Fibroblast of the conjunctiva (primary cell): ENCODE measurements at regions not wholly inside any gene's neighbourhood (a gene's known extent, or its start where the extent isn't known, plus 50 kb on each side); places are given as distances from the start of the nearest gene placed in this dataset.

Source experiments
- DNase-seq: peaks from one replicate; pipeline ENCODE4 v3.0.0-alpha.2; 2010; ENCODE audit warnings: low read depth

- no peak for DNase-seq
Observed at GRCh38 chr1:38402230-38402815, 355.7 kb upstream of the POU3F1 start.

GRCh38 chr1:38396606-38397005 lies 350.0 kb upstream of the POU3F1 start:
- DNase-seq: no peak

GRCh38 chr1:38394303-38394702 lies 347.7 kb upstream of the POU3F1 start:
- no peak for DNase-seq

GRCh38 chr1:38392861-38393260 lies 346.3 kb upstream of the POU3F1 start:
- DNase-seq: no peak

GRCh38 chr1:38381256-38381655 lies 334.7 kb upstream of the POU3F1 start:
- DNase-seq: no peak

- no peak for DNase-seq
Observed at GRCh38 chr1:38376577-38376976, 330.0 kb upstream of the POU3F1 start.

- no peak for DNase-seq
Observed at GRCh38 chr1:38375035-38375434, 328.4 kb upstream of the POU3F1 start.

GRCh38 chr1:38371505-38371844 lies 324.9 kb upstream of the POU3F1 start:
- no peak for DNase-seq

GRCh38 chr1:38370716-38371504 lies 324.3 kb upstream of the POU3F1 start:
- no peak for DNase-seq

- DNase-seq: no peak
Observed at GRCh38 chr1:38365242-38365641, 318.6 kb upstream of the POU3F1 start.

- no peak for DNase-seq
Observed at GRCh38 chr1:38361566-38361965, 315.0 kb upstream of the POU3F1 start.

GRCh38 chr1:38360807-38361206 lies 314.2 kb upstream of the POU3F1 start:
- no peak for DNase-seq

GRCh38 chr1:38353956-38354355 lies 307.4 kb upstream of the POU3F1 start:
- DNase-seq: no peak

GRCh38 chr1:38352869-38353268 lies 306.3 kb upstream of the POU3F1 start:
- DNase-seq: no peak

- DNase-seq: no peak
Observed at GRCh38 chr1:38347446-38348175, 301.0 kb upstream of the POU3F1 start.

- no peak for DNase-seq
Observed at GRCh38 chr1:38344716-38345115, 298.1 kb upstream of the POU3F1 start.

GRCh38 chr1:38341694-38342093 lies 295.1 kb upstream of the POU3F1 start:
- no peak for DNase-seq

- no peak for DNase-seq
Observed at GRCh38 chr1:38340409-38340808, 293.8 kb upstream of the POU3F1 start.

- no peak for DNase-seq
Observed at GRCh38 chr1:38337711-38338110, 291.1 kb upstream of the POU3F1 start.

GRCh38 chr1:38336961-38337360 lies 290.4 kb upstream of the POU3F1 start:
- no peak for DNase-seq

GRCh38 chr1:38336301-38336923 lies 289.8 kb upstream of the POU3F1 start:
- no peak for DNase-seq

GRCh38 chr1:38334930-38335592 lies 288.5 kb upstream of the POU3F1 start:
- no peak for DNase-seq
